GM10248 (cell line): ENCODE measurements at regions not wholly inside any gene's neighbourhood (a gene's known extent, or its start where the extent isn't known, plus 50 kb on each side); places are given as distances from the start of the nearest gene placed in this dataset.

Experiments
- CTCF ChIA-PET: fragments of 300-600 bp; sonication (Branson Sonifier 250); formaldehyde crosslinking; extraction: SDS; loops from one replicate; lab custom pipeline; 2021; ENCODE audit warnings: antibody characterized with exemption; lab: Yijun Ruan, JAX
- POLR2A ChIA-PET: fragments of 350-650 bp; sonication (Branson Sonifier 250); formaldehyde crosslinking; extraction: SDS; loops from one replicate; lab custom pipeline; 2020; ENCODE audit warnings: antibody characterized with exemption; lab: Yijun Ruan, JAX
- DNase-seq: peaks from one replicate; pipeline ENCODE4 v3.0.0; 2012; ENCODE audit errors: extremely low spot score
- TF ChIP-seq, protein P1 (sequence below): IDR thresholded peaks from 2 replicates; pipeline ENCODE4 v1.5.1; 2012; ENCODE audit warnings: mild to moderate bottlenecking, low read depth; ENCODE audit errors: extremely low read depth, missing control alignments, control extremely low read depth

- TF ChIP-seq, protein P1, sequence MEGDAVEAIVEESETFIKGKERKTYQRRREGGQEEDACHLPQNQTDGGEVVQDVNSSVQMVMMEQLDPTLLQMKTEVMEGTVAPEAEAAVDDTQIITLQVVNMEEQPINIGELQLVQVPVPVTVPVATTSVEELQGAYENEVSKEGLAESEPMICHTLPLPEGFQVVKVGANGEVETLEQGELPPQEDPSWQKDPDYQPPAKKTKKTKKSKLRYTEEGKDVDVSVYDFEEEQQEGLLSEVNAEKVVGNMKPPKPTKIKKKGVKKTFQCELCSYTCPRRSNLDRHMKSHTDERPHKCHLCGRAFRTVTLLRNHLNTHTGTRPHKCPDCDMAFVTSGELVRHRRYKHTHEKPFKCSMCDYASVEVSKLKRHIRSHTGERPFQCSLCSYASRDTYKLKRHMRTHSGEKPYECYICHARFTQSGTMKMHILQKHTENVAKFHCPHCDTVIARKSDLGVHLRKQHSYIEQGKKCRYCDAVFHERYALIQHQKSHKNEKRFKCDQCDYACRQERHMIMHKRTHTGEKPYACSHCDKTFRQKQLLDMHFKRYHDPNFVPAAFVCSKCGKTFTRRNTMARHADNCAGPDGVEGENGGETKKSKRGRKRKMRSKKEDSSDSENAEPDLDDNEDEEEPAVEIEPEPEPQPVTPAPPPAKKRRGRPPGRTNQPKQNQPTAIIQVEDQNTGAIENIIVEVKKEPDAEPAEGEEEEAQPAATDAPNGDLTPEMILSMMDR: no peak
- POLR2A ChIA-PET: interaction anchor here (0.6 kb wide), 1 partner anchor 529 kb away, joined by 7 read pairs; no protein-coding TSS in a partner anchor
- CTCF ChIA-PET: interaction anchor here (1.1 to 10.8 kb wide), 2 partner anchors 16 to 231 kb away, joined by 3 to 109 read pairs; no protein-coding TSS in a partner anchor
- no peak for DNase-seq
Measured at GRCh38 chr6:56868687-56869086, 86.2 kb upstream of the BEND6 start.

DNA sequence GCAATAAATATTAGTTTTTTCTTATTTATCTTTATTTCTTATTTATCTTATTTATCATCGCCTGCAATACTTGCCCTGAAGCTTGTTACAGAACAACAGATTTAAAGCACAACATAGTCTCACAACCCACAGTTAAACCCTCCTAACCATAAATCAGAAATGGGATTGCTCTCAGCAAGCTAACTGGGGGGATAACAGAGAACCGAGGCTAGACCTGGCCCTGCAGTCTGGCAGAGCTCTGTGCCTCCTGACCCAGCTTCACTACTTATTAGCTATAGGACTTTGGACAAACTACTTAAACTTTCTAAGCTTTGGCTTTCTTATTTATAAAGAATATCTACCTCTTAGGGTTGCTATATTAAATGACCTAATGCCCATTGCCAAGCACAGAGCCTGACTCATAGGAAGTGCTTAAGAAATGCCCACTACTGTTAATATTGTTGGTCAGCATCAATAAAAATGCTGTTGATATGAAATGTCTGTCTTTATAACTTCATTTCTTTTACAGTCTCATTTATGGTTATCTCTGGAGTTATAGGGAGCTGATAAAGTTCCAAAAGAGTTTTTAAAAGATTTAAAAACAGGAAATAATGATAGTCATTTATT lies 87.9 kb upstream of the BEND6 start:
- TF ChIP-seq, protein P1: no peak
- DNase-seq: no peak
- ChIA-PET POLR2A (no interaction called here), CTCF (interaction anchor here (0.7 to 10.8 kb wide), 5 partner anchors 15 to 272 kb away, joined by 3 to 109 read pairs (median 3); no protein-coding TSS in a partner anchor)

DNA sequence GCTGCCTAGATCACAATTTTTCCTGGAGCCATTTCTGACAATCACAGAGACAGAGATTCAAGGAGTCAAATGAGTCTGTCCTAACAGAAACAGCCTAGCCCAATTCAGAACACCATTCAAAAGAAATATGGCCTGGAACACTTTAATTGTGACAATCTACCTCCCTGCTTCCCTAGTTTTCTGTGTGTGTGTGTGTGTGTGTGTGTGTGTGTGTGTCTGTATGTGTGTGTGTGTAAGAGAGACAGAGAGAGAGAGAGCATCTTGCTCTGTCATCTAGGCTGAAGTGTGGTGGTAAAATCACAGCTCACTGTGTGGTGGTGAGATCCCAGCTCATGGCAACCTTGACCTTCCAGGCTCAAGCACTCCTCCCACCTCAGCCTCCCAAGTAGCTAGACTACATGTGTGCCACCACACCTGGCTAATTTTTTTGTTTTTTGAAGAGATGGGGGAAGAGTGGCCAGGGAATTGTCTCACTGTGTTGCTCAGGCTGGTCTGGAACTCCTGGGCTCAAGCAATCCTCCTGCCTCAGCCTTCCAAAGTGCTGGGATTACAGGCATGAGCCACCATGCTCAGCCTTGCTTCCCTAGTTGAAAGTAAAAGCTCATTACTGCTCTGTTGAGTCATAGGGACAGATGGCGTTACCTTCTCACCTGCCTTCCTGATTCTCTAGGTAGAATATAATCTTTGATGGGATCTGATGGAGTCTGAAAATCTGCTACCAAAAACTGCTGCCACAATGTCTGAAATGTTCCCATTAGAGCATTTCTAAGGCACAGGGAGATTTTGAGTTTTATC lies 89.6 kb upstream of the BEND6 start:
- POLR2A ChIA-PET: interaction anchor here (0.9 kb wide), 1 partner anchor 13 kb away, joined by 3 read pairs; no protein-coding TSS in a partner anchor
- CTCF ChIA-PET: interaction anchor here (0.7 to 10.8 kb wide), 9 partner anchors 10 to 156 kb away, joined by 3 to 109 read pairs (median 4); partner anchors contain the start of gene BEND6
- no peak for DNase-seq
- TF ChIP-seq, protein P1: no peak

DNA sequence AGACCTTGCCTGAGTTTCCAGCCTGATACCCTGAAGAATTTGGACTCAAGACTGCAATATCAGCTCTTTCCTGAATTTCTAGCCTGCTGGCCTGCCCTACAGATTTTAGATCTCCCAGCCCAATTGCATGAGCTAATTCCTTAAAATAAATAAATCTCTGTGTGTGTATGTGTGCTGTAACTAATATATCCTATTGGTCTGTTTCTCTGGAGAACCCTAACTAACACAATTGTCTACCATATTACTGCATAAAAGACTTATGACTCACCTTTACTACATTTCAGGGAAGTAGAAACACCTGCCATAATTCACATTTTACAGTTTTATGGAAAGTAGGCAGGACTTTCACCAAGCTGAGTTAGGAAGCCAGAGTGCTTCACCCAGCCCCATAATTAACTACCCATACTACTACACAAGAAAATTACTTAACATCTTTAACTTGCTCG lies 90.7 kb upstream of the BEND6 start:
- no peak for DNase-seq
- CTCF ChIA-PET: interaction anchor here (1.1 to 10.8 kb wide), 6 partner anchors 11 to 91 kb away, joined by 4 to 109 read pairs (median 6); partner anchors contain the start of gene BEND6
- TF ChIP-seq, protein P1: no peak
- POLR2A ChIA-PET: no interaction called here

- TF ChIP-seq, protein P1: no peak
- ChIA-PET POLR2A (no interaction called here), CTCF (interaction anchor here (0.9 to 10.8 kb wide), 12 partner anchors 11 to 268 kb away, joined by 3 to 109 read pairs (median 4); partner anchors contain the start of gene BEND6)
- no peak for DNase-seq
Measured at GRCh38 chr6:56863366-56863765, 91.5 kb upstream of the BEND6 start.

DNA sequence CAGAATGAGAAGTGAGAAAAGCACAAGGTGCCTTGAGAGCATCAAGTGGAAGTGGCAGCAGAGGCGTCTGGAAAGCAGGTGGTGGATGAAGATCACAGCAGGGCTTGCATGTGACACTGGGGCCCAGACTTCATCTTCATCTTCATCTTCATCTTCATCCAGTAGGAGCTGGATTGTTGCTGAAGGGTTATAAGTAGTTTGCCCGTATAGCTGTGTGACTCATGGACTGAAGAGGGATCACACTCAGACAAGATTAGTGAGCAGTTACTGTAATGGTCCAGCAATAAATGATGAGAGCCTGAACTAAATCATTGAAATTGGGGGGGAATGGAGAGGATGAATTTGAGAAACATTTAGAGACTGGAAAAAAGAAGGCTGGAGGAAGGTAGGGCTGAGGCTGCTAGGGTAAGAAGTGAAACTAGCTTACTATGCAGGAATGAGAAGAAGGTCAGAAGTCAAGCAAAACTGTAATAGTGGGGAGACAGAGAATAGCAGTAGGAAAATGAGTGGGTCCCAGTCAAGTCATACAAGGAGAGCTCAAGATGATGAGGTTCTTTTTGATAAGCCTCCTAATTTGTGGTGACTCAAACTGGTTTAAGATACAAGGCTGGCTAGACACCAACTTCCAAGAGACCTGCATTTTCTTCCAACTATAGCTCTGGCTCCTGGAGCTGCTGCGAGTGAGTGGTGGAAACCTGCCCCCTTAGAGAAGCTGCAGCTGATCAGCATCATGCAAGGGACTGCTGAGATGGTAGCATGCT lies 92.3 kb upstream of the BEND6 start:
- TF ChIP-seq, protein P1: no peak
- no peak for DNase-seq
- ChIA-PET POLR2A (no interaction called here), CTCF (interaction anchor here (0.9 to 10.8 kb wide), 12 partner anchors 10 to 268 kb away, joined by 3 to 109 read pairs (median 4); no protein-coding TSS in a partner anchor)
